ENCODE measurements at regions not wholly inside any gene's neighbourhood (a gene's known extent, or its start where the extent isn't known, plus 50 kb on each side); places are given as distances from the start of the nearest gene placed in this dataset.

- Histone ChIP-seq H3K9me3 (ENCODE audit: low read length) (no peaks in the 10 kb centered on the region), H2AFZ (ENCODE audit: low read depth, low read length) (no peak overlapping the region), H3K79me2 (replicated peaks; ENCODE audit: insufficient read depth, low read length) (no peaks in the 10 kb centered on the region), H3F3A (ENCODE audit: insufficient read depth, low read length, poor library complexity, severe bottlenecking) (no peaks in the 10 kb centered on the region), H4K20me1 (ENCODE audit: insufficient read depth) (no peaks in the 10 kb centered on the region), H3K36me3 (ENCODE audit: insufficient read depth, low read length) (no peaks in the 10 kb centered on the region), H3K4me2 (ENCODE audit: low read length) (no peak overlapping the region), H3K4me3 (ENCODE audit: low read length) (no peak overlapping the region), H3K27me3 (ENCODE audit: insufficient read depth, low read depth, low read length) (no peaks in the 10 kb centered on the region), H3K27ac (ENCODE audit: low read length) (no peak overlapping the region), H3K9me2 (ENCODE audit: insufficient read depth, low read length) (no peaks in the 10 kb centered on the region), H3K9ac (ENCODE audit: low read length) (no peak overlapping the region)
- TF ChIP-seq TAF1 (IDR thresholded peaks at IDR 0.05; ENCODE audit: low read depth) (no peak), EP300 (conservative IDR thresholded peaks at IDR 0.05; ENCODE audit: poor library complexity, severe bottlenecking) (no peak), SMC3 (conservative IDR thresholded peaks at IDR 0.05; ENCODE audit: poor library complexity) (no peak), EZH2 (IDR thresholded peaks at IDR 0.05; ENCODE audit: borderline replicate concordance, insufficient read depth, low read length, poor library complexity, severe bottlenecking) (no peak), RAD21 (conservative IDR thresholded peaks at IDR 0.05) (no peak), REST (IDR thresholded peaks at IDR 0.05; ENCODE audit: borderline replicate concordance) (no peak), CTCF (IDR thresholded peaks at IDR 0.05; ENCODE audit: poor library complexity, severe bottlenecking) (no peak), MXI1 (conservative IDR thresholded peaks at IDR 0.05; ENCODE audit: poor library complexity, severe bottlenecking) (no peak), POLR2AphosphoS5 (IDR thresholded peaks at IDR 0.05) (no peak)
Observed at GRCh38 chr14:51410897-51411296, 170.8 kb downstream of the TMX1 start.

- no peaks in the 10 kb centered on the region for H3K27me3 ChIP-seq (ENCODE audit: insufficient read depth, low read depth, low read length)
- no peak overlapping the region for H3K9ac ChIP-seq (ENCODE audit: low read length)
- H3K4me2 ChIP-seq (ENCODE audit: low read length), result no peak overlapping the region
- no peaks in the 10 kb centered on the region for H3K9me3 ChIP-seq (ENCODE audit: low read length)
- no peaks in the 10 kb centered on the region for H3K9me2 ChIP-seq (ENCODE audit: insufficient read depth, low read length)
- no peak for TF ChIP-seq CTCF (IDR thresholded peaks at IDR 0.05; ENCODE audit: poor library complexity, severe bottlenecking)
- H3K4me3 ChIP-seq (ENCODE audit: low read length), result no peak overlapping the region
- H3F3A ChIP-seq (ENCODE audit: insufficient read depth, low read length, poor library complexity, severe bottlenecking), result no peaks in the 10 kb centered on the region
- no peaks in the 10 kb centered on the region for H4K20me1 ChIP-seq (ENCODE audit: insufficient read depth)
- H3K27ac ChIP-seq (ENCODE audit: low read length), result no peak overlapping the region
- no peaks in the 10 kb centered on the region for H3K36me3 ChIP-seq (ENCODE audit: insufficient read depth, low read length)
- H2AFZ ChIP-seq (ENCODE audit: low read depth, low read length), result no peak overlapping the region
- no peaks in the 10 kb centered on the region for H3K79me2 ChIP-seq (replicated peaks; ENCODE audit: insufficient read depth, low read length)
Observed at GRCh38 chr14:51419685-51420084, 179.6 kb downstream of the TMX1 start.
